AG20443 (cell line): ENCODE measurements at regions not wholly inside any gene's neighbourhood (a gene's known extent, or its start where the extent isn't known, plus 50 kb on each side); places are given as distances from the start of the nearest gene placed in this dataset.
A peak's percentile ranks its signal among the peaks of the same experiment; 100 is the strongest.
"Not testable (repeated sequence)": the region's sequence is repeated elsewhere in the genome, so short reads cannot be mapped to it uniquely, and the experiment has no call there.

ENCODE experiments used
- DNase-seq: peaks from one replicate; pipeline ENCODE4 v3.0.0; 2012; ENCODE audit warnings: low spot score, mixed read lengths

DNA sequence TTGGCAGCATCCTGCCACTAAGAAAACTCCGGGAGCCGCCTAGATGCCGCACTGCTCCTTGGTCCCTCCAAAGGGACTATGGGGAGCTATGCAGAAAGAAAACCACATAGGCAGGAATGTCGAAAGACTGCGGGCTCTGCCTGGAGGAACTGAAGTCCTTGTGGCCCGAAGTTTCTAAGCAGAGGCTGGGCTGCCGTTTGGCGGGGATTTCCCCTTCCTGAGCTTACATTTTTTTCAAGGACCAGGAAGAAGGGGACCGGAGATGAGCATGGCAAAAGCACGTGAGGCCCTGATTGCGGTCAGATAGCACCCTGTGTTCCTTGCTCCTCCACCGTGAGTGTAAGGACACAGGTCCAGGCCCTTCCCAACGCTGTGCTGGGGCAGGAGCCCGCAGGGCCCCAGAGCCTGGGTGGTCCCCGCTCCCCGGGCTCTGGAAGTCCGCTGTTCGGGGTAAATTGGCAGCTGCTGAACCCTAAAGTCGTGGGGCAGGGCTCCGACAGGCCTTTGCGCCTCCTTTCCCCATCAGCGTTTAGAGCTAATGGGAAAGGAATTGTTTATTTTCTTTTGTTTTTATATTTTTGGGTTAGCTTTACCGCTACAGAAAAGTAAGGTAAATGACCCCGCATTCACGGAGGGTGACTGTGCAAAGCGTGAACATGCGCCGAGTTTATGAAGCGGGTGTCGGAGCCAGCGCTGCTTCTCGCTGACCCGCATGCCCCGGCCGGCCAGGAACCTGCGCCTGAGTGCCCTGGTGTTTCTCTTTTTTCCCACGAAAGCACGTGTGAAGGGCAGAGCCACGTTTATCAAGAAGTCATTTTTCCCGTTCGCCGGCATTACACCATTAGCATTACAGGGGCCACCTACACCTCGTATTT is 356.5 kb upstream of the ZNF32 start:
- DNase-seq = no peak

GRCh38 chr10:43998021-43998809 is 349.5 kb upstream of the ZNF32 start:
- DNase-seq = peak; percentile 81

DNA sequence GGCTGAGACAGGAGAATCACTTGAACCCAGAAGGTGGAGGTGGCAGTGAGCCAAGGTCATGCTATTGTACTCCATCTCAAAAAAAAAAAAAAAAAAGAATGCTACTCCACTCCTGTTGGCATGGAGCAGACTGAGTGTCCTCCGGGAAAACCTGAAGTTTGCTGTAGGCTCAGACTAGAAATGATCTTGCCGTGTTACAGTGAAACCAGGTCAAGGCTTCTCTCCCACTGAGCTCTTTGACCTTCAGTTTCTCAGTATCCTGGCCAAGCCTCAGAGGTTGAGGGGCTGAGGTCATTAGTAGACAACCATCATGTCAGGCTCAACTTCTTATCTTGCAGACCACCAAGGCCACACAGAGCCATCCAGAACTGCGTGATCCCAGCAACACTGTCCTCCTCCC is 348.6 kb upstream of the ZNF32 start:
- no peak for DNase-seq

DNA sequence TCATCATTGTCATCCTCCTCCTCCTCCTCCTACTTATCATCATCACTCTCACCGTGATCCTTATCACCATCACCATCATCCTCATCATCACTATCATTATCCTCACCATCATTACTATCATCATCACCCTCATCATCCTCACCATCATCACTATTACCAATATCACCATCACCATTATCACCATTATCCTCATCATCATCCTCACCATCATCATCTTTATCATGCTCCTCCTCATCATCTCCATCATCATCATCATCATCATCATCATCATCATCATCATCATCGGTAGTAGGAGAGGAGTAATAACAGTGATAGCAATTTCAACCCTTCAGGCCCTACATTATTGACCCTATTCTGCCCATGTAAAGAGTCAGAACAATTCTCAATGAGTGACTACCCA is 345.9 kb upstream of the ZNF32 start:
- no peak for DNase-seq

GRCh38 chr10:43992816-43993215 is 344.1 kb upstream of the ZNF32 start:
- DNase-seq = not testable (repeated sequence)

DNA sequence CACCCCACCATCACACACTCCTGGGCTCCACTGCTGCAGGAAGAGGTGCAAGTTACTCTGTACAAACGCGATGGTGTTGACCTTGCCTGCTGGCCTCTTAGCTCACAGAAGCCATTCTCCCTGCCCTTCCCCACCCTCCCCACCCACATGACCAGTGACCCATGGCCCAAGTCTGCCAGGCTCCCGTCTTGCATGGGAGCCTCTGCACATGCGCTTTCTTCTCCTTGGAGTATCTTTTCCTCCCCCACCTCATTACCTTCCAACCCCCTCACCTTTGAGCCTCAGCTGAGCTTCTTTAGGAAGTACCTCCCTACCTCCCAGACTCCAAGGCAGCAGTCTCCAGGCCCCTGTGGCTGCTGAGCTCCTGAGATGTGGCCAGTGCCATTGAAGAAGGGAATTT is 337.7 kb upstream of the ZNF32 start:
- no peak for DNase-seq

DNA sequence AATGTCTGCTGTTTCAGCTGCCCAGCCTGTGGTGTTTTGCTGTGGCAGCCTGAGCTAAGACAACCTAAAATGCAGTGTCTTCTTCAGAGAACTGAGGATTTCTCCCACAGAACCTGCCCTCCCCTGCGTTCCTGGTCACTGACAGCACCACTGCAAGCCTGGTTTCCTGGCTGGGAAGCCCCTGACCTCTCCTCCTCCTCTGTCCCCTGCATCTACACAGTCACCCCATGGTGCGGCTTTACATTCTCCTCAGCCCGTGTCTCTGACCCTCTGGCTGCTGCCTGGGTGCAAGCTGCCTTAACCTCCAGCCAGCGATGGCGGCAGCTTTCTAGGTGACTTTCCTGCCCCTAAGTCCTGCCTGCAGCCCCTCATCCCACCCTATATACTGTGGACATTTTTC is 337.3 kb upstream of the ZNF32 start:
- DNase-seq = no peak

DNA sequence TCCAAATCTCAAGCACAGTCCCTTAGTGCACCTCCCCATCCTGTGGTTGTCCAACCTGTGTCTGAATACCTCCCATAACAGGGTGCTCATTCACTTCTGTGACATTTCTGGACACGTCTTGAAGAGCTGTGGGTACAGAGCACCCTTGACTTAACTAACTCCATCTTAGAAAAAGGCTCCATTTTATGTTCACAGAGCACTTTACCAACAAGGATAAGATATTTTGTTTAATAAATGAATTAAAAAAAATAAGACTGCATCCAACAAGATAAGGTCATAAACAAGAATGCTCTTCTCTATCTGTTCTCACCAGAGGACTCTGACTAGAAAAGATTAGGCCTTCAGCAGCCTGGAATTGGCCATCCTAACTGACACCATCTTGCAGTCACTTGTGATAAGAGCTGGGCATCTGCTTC is 335.2 kb upstream of the ZNF32 start:
- DNase-seq = no peak

DNA sequence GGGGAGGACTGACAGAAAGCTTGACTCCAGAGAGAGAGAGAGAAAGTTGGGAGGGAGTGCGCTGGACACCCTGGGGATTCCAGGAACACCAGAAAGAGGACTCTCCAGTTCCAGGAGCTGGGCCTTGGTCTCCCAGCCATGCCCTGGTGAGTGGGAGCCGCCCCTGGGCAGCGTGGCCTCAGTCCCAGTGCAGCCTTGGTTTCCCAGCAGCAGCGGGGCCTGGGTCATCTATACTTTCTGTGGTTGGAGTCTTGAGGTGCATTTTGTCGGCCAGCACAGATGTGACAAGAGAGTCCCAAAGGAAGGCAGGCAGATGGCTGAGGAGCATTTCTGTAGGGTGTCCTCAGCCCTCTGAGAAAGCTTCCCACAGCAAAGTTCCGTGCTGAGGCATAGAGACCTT is 334.7 kb upstream of the ZNF32 start:
- DNase-seq = no peak

GRCh38 chr10:43982250-43982649 is 333.6 kb upstream of the ZNF32 start:
- DNase-seq = no peak

DNA sequence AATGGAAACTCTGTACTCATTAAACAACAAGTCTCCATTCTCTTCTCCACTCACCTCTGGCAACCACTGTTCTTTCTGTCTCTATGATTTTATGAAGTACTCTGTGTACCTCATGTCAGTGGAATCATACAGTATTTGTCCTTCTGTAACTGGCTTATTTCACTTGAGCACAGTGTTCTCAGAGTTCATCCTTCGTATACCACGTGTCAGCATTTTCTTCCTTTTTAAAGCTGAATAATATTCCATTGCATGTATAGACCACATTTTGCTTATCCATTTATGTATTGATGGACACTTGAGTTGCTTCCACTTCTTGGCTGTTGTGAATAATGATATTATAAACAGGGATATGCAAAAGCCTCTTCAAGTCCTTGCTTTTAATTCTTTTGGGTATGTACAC is 333.0 kb upstream of the ZNF32 start:
- DNase-seq = no peak

- DNase-seq = peak; percentile 42
These were observed 332.6 kb upstream of the ZNF32 start for GRCh38 chr10:43981232-43981631.

DNA sequence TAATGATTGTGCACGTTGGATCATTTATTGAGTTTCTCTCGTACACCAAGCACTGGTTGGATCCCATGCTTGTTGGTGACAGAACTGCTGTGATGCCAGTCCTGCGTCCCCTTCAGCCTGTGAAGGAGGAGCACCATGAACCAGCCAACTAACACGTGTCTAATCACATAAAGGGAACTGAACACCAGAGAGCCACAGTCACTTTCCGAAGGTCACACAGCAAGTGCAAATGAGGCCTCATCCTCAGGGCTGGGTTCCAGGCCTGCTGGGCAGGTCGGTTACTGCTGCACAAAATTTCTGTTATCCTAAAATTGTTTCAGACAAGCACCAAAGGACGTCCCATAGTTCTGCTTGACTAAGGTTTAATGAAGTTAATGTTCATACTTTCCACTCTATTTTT is 332.0 kb upstream of the ZNF32 start:
- DNase-seq = no peak

- DNase-seq = no peak
These were observed 331.6 kb upstream of the ZNF32 start for GRCh38 chr10:43980313-43980712.

- DNase-seq = no peak
These were observed 330.9 kb upstream of the ZNF32 start for GRCh38 chr10:43979551-43979950.

DNA sequence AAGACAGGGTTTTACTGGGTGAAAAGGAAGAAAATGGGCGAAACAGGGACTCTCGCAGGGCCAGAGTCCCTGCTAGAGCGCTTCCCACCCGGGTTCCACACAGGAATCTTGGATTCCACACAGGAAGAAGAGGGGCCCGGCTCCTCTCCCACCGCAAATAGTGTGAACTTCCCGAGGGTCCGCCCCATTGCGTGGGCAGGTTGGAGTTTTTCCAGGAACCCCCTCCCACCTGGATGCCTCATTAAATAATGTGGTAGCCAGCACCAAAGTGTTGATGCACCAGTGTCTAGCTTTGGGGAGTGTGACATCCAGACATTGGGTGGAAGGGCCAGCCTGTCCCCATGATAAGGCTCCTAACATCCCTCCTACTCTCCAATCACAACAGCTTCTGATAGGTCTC is 330.3 kb upstream of the ZNF32 start:
- DNase-seq = no peak

DNA sequence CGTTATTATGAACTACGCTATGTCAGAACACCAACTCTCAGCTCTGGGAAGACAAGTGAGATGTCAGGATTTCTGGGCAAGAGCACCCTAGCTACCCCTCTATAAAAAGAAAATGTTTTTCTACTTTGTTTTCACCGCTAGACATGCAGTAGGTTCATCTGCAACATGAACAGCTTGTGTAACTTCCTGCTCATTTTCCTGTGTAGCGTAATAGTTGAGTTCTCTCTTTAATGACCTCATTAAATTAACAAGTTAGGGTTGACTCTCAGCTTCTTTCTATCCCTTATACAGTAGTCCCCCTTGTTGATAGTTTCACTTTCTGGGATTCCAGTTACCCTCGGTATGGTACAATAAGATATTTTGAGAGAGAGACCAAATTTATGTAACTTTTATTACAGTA is 329.4 kb upstream of the ZNF32 start:
- DNase-seq = no peak

DNA sequence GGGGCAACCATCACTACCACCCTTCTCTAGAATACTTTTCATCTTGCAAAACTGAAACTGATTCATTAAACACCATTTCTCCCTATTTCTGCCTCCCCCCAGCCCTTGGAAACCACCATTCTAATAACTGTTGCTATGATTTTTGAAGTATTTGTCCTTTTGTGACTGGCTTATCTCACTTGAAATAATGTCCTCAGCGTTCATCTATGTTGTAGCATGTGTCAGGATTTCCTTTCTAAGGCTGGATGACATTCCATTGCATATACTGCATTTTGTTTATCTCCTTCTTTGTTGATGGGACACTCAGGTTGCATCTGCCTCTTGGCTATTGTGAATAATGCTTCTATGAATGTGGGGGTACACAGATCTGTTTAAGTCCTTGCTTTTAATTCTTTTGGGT is 327.6 kb upstream of the ZNF32 start:
- no peak for DNase-seq

DNA sequence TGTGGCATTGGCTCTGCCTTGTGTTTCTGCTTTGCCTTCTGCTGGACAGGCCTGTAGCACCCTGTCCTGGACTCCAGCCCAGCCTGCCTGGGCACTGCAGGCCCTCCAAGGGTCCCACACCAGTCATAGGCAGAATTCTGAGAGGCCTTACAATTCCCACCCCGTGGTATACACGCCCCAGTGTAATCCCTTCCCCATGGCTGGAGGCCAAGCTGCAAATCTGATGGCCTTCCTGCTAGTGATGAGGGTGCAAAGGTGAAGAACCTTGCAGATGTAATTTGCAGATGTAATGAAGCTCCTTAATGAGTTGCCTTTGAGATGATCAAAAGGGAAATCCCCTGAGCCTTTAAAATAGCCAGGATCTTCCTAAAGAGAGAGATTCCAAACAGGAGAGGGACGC is 325.1 kb upstream of the ZNF32 start:
- DNase-seq = no peak

GRCh38 chr10:43972976-43973647 is 324.4 kb upstream of the ZNF32 start:
- no peak for DNase-seq

- no peak for DNase-seq
These were observed 323.3 kb upstream of the ZNF32 start for GRCh38 chr10:43971981-43972380.

DNA sequence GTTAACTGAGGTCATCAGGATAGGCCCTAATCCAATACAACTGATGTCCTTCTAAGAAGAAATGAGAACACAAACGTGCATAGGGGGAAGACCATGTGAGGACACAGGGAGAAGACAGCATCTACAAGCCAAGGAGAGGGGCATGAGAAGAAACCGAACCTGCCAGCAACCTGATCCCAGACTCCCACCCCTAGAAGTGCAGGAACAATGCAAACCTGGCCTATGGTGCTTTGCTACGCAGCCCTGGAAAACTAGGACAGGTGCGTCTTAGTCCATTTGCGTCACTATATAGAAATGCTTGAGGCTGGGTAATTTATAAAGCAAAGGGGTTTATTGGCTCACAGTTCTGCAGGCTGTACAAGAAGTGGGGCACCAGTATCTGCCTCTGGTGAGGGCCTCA is 322.6 kb upstream of the ZNF32 start:
- DNase-seq = no peak

DNA sequence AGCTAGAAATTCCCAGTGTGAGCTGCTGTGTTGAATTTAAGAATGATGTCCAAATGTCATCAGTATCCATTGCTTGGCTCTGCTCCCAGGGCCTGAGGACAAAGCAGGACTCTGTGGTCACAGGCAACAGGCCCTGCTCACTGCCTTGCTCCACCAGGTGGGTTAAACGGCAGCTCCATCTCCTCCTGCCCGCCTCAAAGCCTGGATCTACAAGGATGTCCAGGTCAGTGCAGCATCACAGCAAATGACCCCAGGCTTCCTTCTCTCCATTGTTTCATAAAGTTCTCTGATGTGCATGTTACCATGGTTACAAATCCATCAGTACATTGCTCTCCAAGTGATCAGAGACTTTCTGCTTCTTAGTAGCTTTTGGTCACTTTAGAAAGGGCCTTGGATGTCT is 322.0 kb upstream of the ZNF32 start:
- no peak for DNase-seq
